Astrocyte (in vitro differentiated cells and primary cell): ENCODE measurements at regions not wholly inside any gene's neighbourhood (a gene's known extent, or its start where the extent isn't known, plus 50 kb on each side); places are given as distances from the start of the nearest gene placed in this dataset.
A peak's percentile ranks its signal among the peaks of the same experiment; 100 is the strongest.

Experiments
- DNase-seq: peaks from one replicate; pipeline ENCODE4 v3.0.0-alpha.2; 2010; ENCODE audit warnings: low read depth
- FAIRE-seq: peaks from 2 replicates; lab custom pipeline; 2011; peaks lifted over from hg19 to GRCh38; lab: Jason Lieb, UNC
- H2AFZ ChIP-seq: 2 replicates; pipeline ENCODE4 v1.6.0; 2012; ENCODE audit warnings: low read depth, low read length, inconsistent platforms
- H3K27ac ChIP-seq: 2 replicates; pipeline ENCODE4 v1.5.1; 2011; ENCODE audit warnings: low read depth, low read length, inconsistent platforms
- H3K27me3 ChIP-seq: 2 replicates; pipeline ENCODE4 v1.6.0; 2011; ENCODE audit warnings: low read length, inconsistent platforms; ENCODE audit not compliant: insufficient read depth
- H3K36me3 ChIP-seq: 2 replicates; pipeline ENCODE4 v1.5.1; 2011; ENCODE audit warnings: low read length, inconsistent platforms; ENCODE audit not compliant: insufficient read depth
- H3K4me1 ChIP-seq: 2 replicates; pipeline ENCODE4 v1.5.1; 2011; ENCODE audit warnings: low read length, inconsistent platforms; ENCODE audit not compliant: insufficient read depth
- H3K4me2 ChIP-seq: 2 replicates; pipeline ENCODE4 v1.6.0; 2012; ENCODE audit warnings: low read length, inconsistent platforms
- H3K4me3 ChIP-seq: 2 replicates; pipeline ENCODE4 v1.5.1; 2011; ENCODE audit warnings: low read depth, mild to moderate bottlenecking, low read length, inconsistent platforms; ENCODE audit not compliant: insufficient read depth
- H3K79me2 ChIP-seq: 2 replicates; pipeline ENCODE4 v1.6.0; 2012; ENCODE audit warnings: mild to moderate bottlenecking, low read length, inconsistent platforms; ENCODE audit not compliant: insufficient read depth
- H3K9ac ChIP-seq: 2 replicates; pipeline ENCODE4 v1.6.0; 2012; ENCODE audit warnings: mild to moderate bottlenecking, low read length, inconsistent platforms
- H3K9me3 ChIP-seq: 2 replicates; pipeline ENCODE4 v1.5.1; 2012; ENCODE audit warnings: low read depth, mild to moderate bottlenecking, low read length, inconsistent platforms; ENCODE audit not compliant: insufficient read depth
- H4K20me1 ChIP-seq: 2 replicates; pipeline ENCODE4 v1.6.0; 2012; ENCODE audit warnings: low read length, inconsistent platforms; ENCODE audit not compliant: insufficient read depth
- H3K27ac Mint-ChIP-seq: one replicate; pipeline ENCODE4 v1.8.0; 2021; ENCODE audit warnings: mild to moderate bottlenecking, mixed read lengths; ENCODE audit not compliant: unreplicated experiment
- H3K27me3 Mint-ChIP-seq: one replicate; pipeline ENCODE4 v1.8.0; 2021; ENCODE audit warnings: low read depth, mixed read lengths; ENCODE audit not compliant: unreplicated experiment
- H3K36me3 Mint-ChIP-seq: one replicate; pipeline ENCODE4 v1.8.0; 2021; ENCODE audit warnings: low read depth, mixed read lengths; ENCODE audit not compliant: unreplicated experiment
- H3K4me1 Mint-ChIP-seq: one replicate; pipeline ENCODE4 v1.8.0; 2021; ENCODE audit warnings: low read depth, mixed read lengths; ENCODE audit not compliant: unreplicated experiment
- H3K4me3 Mint-ChIP-seq: one replicate; pipeline ENCODE4 v1.8.0; 2021; ENCODE audit warnings: mild to moderate bottlenecking, moderate library complexity, mixed read lengths; ENCODE audit not compliant: unreplicated experiment
- H3K9me3 Mint-ChIP-seq: one replicate; pipeline ENCODE4 v1.8.0; 2021; ENCODE audit warnings: mild to moderate bottlenecking, mixed read lengths; ENCODE audit not compliant: unreplicated experiment
- CTCF ChIP-seq: IDR thresholded peaks from 2 replicates; pipeline ENCODE4 v1.5.1; 2011; ENCODE audit warnings: low read depth, mild to moderate bottlenecking, inconsistent platforms, low read length, moderate library complexity; ENCODE audit not compliant: insufficient read depth
- EZH2 ChIP-seq: IDR thresholded peaks from 2 replicates; pipeline ENCODE4 v1.6.1; 2012; ENCODE audit warnings: mild to moderate bottlenecking, low read length, inconsistent platforms; ENCODE audit not compliant: insufficient read depth

GRCh38 chr17:12391468-12391867 is 274.2 kb upstream of the MYOCD start:
- H3K27ac ChIP-seq: no peak overlapping the region
- no peak for FAIRE-seq
- no peaks in the 10 kb centered on the region for H3K9me3 ChIP-seq
- no peaks in the 10 kb centered on the region for H3K79me2 ChIP-seq
- H2AFZ ChIP-seq: no peak overlapping the region
- H3K9ac ChIP-seq: no peak overlapping the region
- no peaks in the 10 kb centered on the region for H3K4me1 ChIP-seq
- no peaks in the 10 kb centered on the region for H3K36me3 ChIP-seq
- DNase-seq: no peak
- no peaks in the 10 kb centered on the region for H3K27me3 Mint-ChIP-seq
- H3K36me3 Mint-ChIP-seq: no peaks in the 10 kb centered on the region
- H3K4me3 ChIP-seq: no peak overlapping the region
- H4K20me1 ChIP-seq: no peaks in the 10 kb centered on the region
- H3K4me1 Mint-ChIP-seq: no peaks in the 10 kb centered on the region
- TF ChIP-seq EZH2 (no peak), CTCF (no peak)
- H3K27me3 ChIP-seq: no peaks in the 10 kb centered on the region
- H3K27ac Mint-ChIP-seq: no peak overlapping the region
- no peak overlapping the region for H3K4me3 Mint-ChIP-seq
- H3K9me3 Mint-ChIP-seq: no peaks in the 10 kb centered on the region
- no peak overlapping the region for H3K4me2 ChIP-seq

- H3K4me1 Mint-ChIP-seq: no peaks in the 10 kb centered on the region
- no peaks in the 10 kb centered on the region for H3K79me2 ChIP-seq
- H3K4me3 ChIP-seq: no peak overlapping the region
- no peaks in the 10 kb centered on the region for H3K9me3 Mint-ChIP-seq
- no peaks in the 10 kb centered on the region for H3K36me3 Mint-ChIP-seq
- H3K27ac Mint-ChIP-seq: no peak overlapping the region
- no peaks in the 10 kb centered on the region for H4K20me1 ChIP-seq
- H3K27ac ChIP-seq: no peak overlapping the region
- no peak overlapping the region for H3K4me2 ChIP-seq
- H2AFZ ChIP-seq: no peak overlapping the region
- no peak overlapping the region for H3K9ac ChIP-seq
- H3K9me3 ChIP-seq: no peaks in the 10 kb centered on the region
- H3K27me3 ChIP-seq: no peaks in the 10 kb centered on the region
- FAIRE-seq: no peak
- no peaks in the 10 kb centered on the region for H3K4me1 ChIP-seq
- TF ChIP-seq CTCF (peak; percentile 62), EZH2 (no peak)
- no peak overlapping the region for H3K4me3 Mint-ChIP-seq
- no peak for DNase-seq
- H3K36me3 ChIP-seq: no peaks in the 10 kb centered on the region
- no peaks in the 10 kb centered on the region for H3K27me3 Mint-ChIP-seq
Observed at GRCh38 chr17:12395733-12396354, 269.8 kb upstream of the MYOCD start.

- no peaks in the 10 kb centered on the region for H3K27me3 ChIP-seq
- Mint-ChIP-seq H3K4me1 (peaks cover 7% of the 10 kb centered on the region), H3K36me3 (no peaks in the 10 kb centered on the region), H3K9me3 (no peaks in the 10 kb centered on the region), H3K4me3 (no peak overlapping the region), H3K27me3 (no peaks in the 10 kb centered on the region), H3K27ac (no peak overlapping the region)
- no peak overlapping the region for H3K9ac ChIP-seq
- DNase-seq: peak; percentile 8
- H3K4me2 ChIP-seq: no peak overlapping the region
- H3K36me3 ChIP-seq: no peaks in the 10 kb centered on the region
- TF ChIP-seq EZH2: no peak
- TF ChIP-seq CTCF: no peak
- no peak overlapping the region for H3K27ac ChIP-seq
- peaks cover 5% of the 10 kb centered on the region for H3K4me1 ChIP-seq
- no peaks in the 10 kb centered on the region for H3K9me3 ChIP-seq
- H2AFZ ChIP-seq: no peak overlapping the region
- H3K79me2 ChIP-seq: no peaks in the 10 kb centered on the region
- H3K4me3 ChIP-seq: no peak overlapping the region
- FAIRE-seq: no peak
- H4K20me1 ChIP-seq: no peaks in the 10 kb centered on the region
Observed at GRCh38 chr17:12398441-12399051, 267.1 kb upstream of the MYOCD start.
